ENCODE measurements at regions not wholly inside any gene's neighbourhood (a gene's known extent, or its start where the extent isn't known, plus 50 kb on each side); places are given as distances from the start of the nearest gene placed in this dataset.

DNA sequence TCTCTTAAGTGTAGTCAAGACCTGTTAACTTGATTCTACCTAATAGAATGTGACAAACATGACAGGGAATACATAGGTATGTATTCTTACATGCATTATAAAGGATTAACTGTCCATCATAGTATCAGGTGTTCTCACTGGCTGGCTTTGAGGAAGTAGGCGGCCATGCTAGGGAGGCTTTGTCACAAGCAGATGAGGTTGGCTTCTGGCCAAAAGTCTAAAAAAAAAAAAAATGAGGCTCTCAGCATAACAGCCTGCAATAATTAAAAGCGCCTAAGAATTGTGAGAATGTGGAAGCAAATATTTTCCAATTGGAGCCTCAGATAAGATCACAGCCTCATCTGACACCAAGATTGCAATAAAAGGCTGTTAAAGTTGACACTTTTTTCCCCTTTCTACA is 1256.8 kb upstream of the SORCS1 start:
- Histone ChIP-seq H3K79me2 (ENCODE audit: low read depth) (no peaks in the 10 kb centered on the region), H3K27ac (no peak overlapping the region), H3K9me3 (ENCODE audit: insufficient read depth, low read depth) (no peaks in the 10 kb centered on the region), H3K4me1 (replicated peaks; ENCODE audit: insufficient read depth) (no peaks in the 10 kb centered on the region), H3K9me2 (ENCODE audit: insufficient read depth) (no peaks in the 10 kb centered on the region; the same call in 1 of the 2 replicates), H3F3A (ENCODE audit: insufficient read depth, low read depth) (no peaks in the 10 kb centered on the region), H3K36me3 (ENCODE audit: low read depth) (no peaks in the 10 kb centered on the region), H3K4me2 (no peak overlapping the region), H3K4me3 (no peak overlapping the region), H2AFZ (no peak overlapping the region), H4K20me1 (ENCODE audit: insufficient read depth) (no peaks in the 10 kb centered on the region), H3K27me3 (ENCODE audit: insufficient read depth, low read depth) (no peaks in the 10 kb centered on the region)
- ChIA-PET POLR2A (ENCODE audit: unreplicated experiment) (no interaction called here), CTCF (no interaction called here)
- DNase-seq: no peak
- intact Hi-C loops (cut with micrococcal nuclease; ENCODE audit: unreplicated experiment): no loop called here
- TF ChIP-seq, protein P1, sequence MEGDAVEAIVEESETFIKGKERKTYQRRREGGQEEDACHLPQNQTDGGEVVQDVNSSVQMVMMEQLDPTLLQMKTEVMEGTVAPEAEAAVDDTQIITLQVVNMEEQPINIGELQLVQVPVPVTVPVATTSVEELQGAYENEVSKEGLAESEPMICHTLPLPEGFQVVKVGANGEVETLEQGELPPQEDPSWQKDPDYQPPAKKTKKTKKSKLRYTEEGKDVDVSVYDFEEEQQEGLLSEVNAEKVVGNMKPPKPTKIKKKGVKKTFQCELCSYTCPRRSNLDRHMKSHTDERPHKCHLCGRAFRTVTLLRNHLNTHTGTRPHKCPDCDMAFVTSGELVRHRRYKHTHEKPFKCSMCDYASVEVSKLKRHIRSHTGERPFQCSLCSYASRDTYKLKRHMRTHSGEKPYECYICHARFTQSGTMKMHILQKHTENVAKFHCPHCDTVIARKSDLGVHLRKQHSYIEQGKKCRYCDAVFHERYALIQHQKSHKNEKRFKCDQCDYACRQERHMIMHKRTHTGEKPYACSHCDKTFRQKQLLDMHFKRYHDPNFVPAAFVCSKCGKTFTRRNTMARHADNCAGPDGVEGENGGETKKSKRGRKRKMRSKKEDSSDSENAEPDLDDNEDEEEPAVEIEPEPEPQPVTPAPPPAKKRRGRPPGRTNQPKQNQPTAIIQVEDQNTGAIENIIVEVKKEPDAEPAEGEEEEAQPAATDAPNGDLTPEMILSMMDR (conservative IDR thresholded peaks at IDR 0.05): no peak
- TF ChIP-seq EZH2 (IDR thresholded peaks at IDR 0.05; ENCODE audit: low read depth): no peak
- no TSS peak for BruUV-seq (replicated peaks)

DNA sequence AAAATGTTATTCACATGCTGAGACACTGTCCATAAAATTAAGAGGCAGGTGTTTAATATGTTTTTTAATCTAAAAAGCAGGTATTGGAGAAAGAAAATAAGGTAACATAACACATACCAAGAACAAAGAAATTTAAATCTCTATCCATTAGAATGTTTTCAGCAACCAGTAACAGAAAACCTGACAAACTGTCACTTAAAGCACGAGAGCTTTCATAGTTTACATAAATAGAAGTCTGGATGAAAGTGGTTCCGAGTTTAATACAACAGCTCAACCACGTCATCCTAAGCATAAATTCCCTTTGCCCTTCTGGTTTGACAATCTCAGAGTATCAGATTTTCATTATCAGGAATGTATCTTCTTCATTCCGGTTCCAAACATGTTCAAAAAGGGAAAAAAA is 1249.4 kb upstream of the SORCS1 start:
- no peaks in the 10 kb centered on the region for H4K20me1 ChIP-seq (ENCODE audit: insufficient read depth)
- no peak for DNase-seq
- H3K4me2 ChIP-seq: no peak overlapping the region
- no peaks in the 10 kb centered on the region for H3K27me3 ChIP-seq (ENCODE audit: insufficient read depth, low read depth)
- no peak overlapping the region for H3K27ac ChIP-seq
- no TSS peak for BruUV-seq (replicated peaks)
- H3K4me1 ChIP-seq (replicated peaks; ENCODE audit: insufficient read depth): no peaks in the 10 kb centered on the region
- no peaks in the 10 kb centered on the region for H3K9me3 ChIP-seq (ENCODE audit: insufficient read depth, low read depth)
- H3K79me2 ChIP-seq (ENCODE audit: low read depth): no peaks in the 10 kb centered on the region
- TF ChIP-seq, protein P1 (conservative IDR thresholded peaks at IDR 0.05): no peak
- TF ChIP-seq EZH2 (IDR thresholded peaks at IDR 0.05; ENCODE audit: low read depth): no peak
- ChIA-PET POLR2A (ENCODE audit: unreplicated experiment) (no interaction called here), CTCF (no interaction called here)
- intact Hi-C loops (cut with micrococcal nuclease; ENCODE audit: unreplicated experiment): no loop called here
- no peaks in the 10 kb centered on the region for H3K36me3 ChIP-seq (ENCODE audit: low read depth)
- no peak overlapping the region for H3K4me3 ChIP-seq
- H3K9me2 ChIP-seq (ENCODE audit: insufficient read depth): no peaks in the 10 kb centered on the region
- no peaks in the 10 kb centered on the region for H3F3A ChIP-seq (ENCODE audit: insufficient read depth, low read depth)
- H2AFZ ChIP-seq: no peak overlapping the region

- no peaks in the 10 kb centered on the region for H3K36me3 ChIP-seq (ENCODE audit: low read depth)
- H3K4me3 ChIP-seq: no peak overlapping the region
- BruUV-seq (replicated peaks): no TSS peak
- no peak overlapping the region for H3K27ac ChIP-seq
- DNase-seq: no peak
- H3K4me1 ChIP-seq (replicated peaks; ENCODE audit: insufficient read depth): no peaks in the 10 kb centered on the region
- ChIA-PET POLR2A (ENCODE audit: unreplicated experiment) (no interaction called here), CTCF (no interaction called here)
- no peaks in the 10 kb centered on the region for H3K79me2 ChIP-seq (ENCODE audit: low read depth)
- H3K9me3 ChIP-seq (ENCODE audit: insufficient read depth, low read depth): no peaks in the 10 kb centered on the region
- intact Hi-C loops (cut with micrococcal nuclease; ENCODE audit: unreplicated experiment): no loop called here
- H4K20me1 ChIP-seq (ENCODE audit: insufficient read depth): no peaks in the 10 kb centered on the region
- no peaks in the 10 kb centered on the region for H3F3A ChIP-seq (ENCODE audit: insufficient read depth, low read depth)
- H3K4me2 ChIP-seq: no peak overlapping the region
- no peaks in the 10 kb centered on the region for H3K27me3 ChIP-seq (ENCODE audit: insufficient read depth, low read depth)
- H3K9me2 ChIP-seq (ENCODE audit: insufficient read depth): no peaks in the 10 kb centered on the region
- no peak overlapping the region for H2AFZ ChIP-seq
- no peak for TF ChIP-seq EZH2 (IDR thresholded peaks at IDR 0.05; ENCODE audit: low read depth)
- TF ChIP-seq, protein P1 (conservative IDR thresholded peaks at IDR 0.05): no peak
Measured at GRCh38 chr10:108412323-108412722, 1247.8 kb upstream of the SORCS1 start.

Data from PC-9 (cell line).